ENCODE measurements at regions not wholly inside any gene's neighbourhood (a gene's known extent, or its start where the extent isn't known, plus 50 kb on each side); places are given as distances from the start of the nearest gene placed in this dataset.

DNA sequence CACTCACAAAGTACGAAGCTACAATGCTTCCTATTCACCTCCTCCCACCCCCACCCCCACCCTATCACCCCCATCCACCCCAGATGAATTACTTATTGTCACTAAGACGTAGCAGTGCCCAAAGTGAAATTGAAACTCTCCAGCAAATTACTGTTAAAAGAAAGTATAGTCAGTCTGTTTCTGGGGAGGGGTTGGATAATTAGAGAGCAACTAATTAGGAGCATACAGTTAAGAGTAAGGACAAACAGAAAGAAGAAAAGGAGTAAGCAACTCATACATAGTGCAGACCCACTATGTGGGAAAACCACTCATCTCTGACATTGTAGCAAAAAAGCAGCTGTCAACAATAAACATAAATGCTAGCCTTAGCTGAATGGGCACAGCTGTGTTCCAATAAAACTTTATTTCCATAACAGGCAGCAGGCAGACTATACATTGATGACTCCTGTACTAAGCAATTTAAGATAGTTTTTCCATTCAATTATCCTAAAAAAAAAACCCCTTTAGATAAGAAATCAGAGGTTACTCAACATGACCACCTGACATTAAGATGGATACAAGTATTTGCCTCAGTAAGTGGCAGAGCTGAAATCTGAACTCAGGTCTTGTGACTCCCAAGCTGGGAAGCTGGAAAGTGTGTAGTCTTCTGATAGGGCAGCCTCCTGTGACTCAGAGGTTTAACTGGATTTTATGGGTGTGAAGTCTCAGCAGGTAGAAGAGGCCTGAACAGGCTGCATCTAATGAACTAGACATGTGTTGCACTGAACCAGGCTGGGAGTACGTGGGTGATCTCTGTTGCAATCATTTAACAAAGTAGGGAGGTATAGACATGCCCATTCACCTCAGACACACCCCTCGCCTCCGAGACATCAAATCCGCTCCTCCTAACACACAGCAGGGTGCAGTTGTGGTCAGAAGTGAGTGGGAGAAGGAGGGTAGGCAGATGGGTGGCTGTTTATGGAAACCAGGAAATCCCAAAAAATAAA, 171.8 kb upstream of the KLF7 start:
- Histone ChIP-seq H3K79me1 (ENCODE audit: low read length) (no peaks in the 10 kb centered on the region), H4K8ac (ENCODE audit: low read depth, low read length) (no peak overlapping the region), H3K27ac (ENCODE audit: low read depth, low read length) (no peak overlapping the region), H2BK5ac (ENCODE audit: low read length) (peak overlapping the region; percentile 3), H3K4me2 (ENCODE audit: low read length) (no peak overlapping the region), H3K4me1 (ENCODE audit: control insufficient read depth, low read depth, low read length) (peaks cover 16% of the 10 kb centered on the region), H3K56ac (ENCODE audit: low read length) (no peak overlapping the region), H3K36me3 (ENCODE audit: control insufficient read depth, insufficient read depth, low read length) (no peaks in the 10 kb centered on the region), H3K18ac (ENCODE audit: low read length) (peak overlapping the region; percentile 94), H2AK5ac (ENCODE audit: low read length) (no peak overlapping the region), H3K9ac (ENCODE audit: low read length) (no peak overlapping the region), H2BK15ac (replicated peaks; ENCODE audit: low read depth) (peak overlapping the region; percentile 85), H3K4me3 (ENCODE audit: low read length) (no peak overlapping the region), H3K23ac (ENCODE audit: low read length) (no peak overlapping the region), H3K27me3 (ENCODE audit: insufficient read depth, low read length, poor library complexity) (no peaks in the 10 kb centered on the region), H2BK120ac (ENCODE audit: low read depth, low read length) (peak overlapping the region; percentile 61), H3K4ac (ENCODE audit: low read depth, low read length) (peak overlapping the region; percentile 4), H3K79me2 (ENCODE audit: control insufficient read depth, insufficient read depth, low read length) (no peaks in the 10 kb centered on the region), H4K5ac (ENCODE audit: low read length) (no peak overlapping the region)
- DNase-seq: peak; percentile 44
- WGBS (ENCODE audit: extremely low coverage, insufficient coverage, low lambda C conversion rate): no CpG with 5 or more reads among the region's 6 CpGs

DNA sequence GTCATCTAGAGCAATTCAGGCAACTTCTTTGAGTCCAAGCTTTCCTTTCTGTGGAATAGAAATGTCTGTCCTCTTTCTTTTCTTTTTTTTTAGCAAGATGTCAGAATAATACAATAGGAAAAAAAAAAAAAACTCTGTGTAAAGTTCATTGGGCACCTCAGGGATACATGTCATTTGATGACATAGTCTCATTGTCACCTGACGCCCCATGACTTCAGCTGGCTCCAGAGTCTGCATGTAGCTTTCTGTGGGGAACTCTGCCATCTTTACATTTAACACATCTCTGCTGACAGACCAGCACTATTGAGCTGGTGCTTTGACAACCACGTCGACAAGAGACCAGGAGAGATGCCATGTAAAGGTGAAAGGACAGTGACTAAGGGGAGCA, 172.5 kb upstream of the KLF7 start:
- H4K8ac ChIP-seq (ENCODE audit: low read depth, low read length): no peak overlapping the region
- H2BK5ac ChIP-seq (ENCODE audit: low read length): no peak overlapping the region
- no peak overlapping the region for H3K4me3 ChIP-seq (ENCODE audit: low read length)

DNA sequence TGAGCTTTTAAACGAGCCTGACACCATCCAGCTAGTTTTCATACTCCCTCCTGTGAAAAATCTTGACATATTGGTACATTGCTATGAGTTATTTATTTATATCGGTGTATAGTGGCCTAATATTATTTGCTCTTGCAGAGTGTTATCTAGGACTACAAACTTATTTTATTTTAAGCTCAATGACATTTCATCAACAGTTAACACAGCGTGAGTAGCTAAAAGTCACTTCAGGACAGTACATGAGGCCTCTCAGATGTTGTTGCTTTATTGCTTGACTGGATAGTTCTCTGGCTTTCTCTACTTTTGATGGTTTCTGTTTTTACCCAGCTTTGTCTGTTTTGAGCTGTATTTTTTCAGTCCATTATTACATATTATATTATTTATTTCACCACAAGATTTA, 172.9 kb upstream of the KLF7 start:
- Histone ChIP-seq H2AK5ac (ENCODE audit: low read length) (no peak overlapping the region), H3K27ac (ENCODE audit: low read depth, low read length) (no peak overlapping the region), H3K4ac (ENCODE audit: low read depth, low read length) (no peak overlapping the region), H3K79me1 (ENCODE audit: low read length) (no peaks in the 10 kb centered on the region), H2BK15ac (replicated peaks; ENCODE audit: low read depth) (peak overlapping the region; percentile 74), H3K18ac (ENCODE audit: low read length) (no peak overlapping the region), H3K56ac (ENCODE audit: low read length) (no peak overlapping the region), H3K4me2 (ENCODE audit: low read length) (no peak overlapping the region), H3K36me3 (ENCODE audit: control insufficient read depth, insufficient read depth, low read length) (no peaks in the 10 kb centered on the region), H3K4me3 (ENCODE audit: low read length) (no peak overlapping the region), H3K9ac (ENCODE audit: low read length) (no peak overlapping the region), H3K27me3 (ENCODE audit: insufficient read depth, low read length, poor library complexity) (no peaks in the 10 kb centered on the region), H2BK5ac (ENCODE audit: low read length) (no peak overlapping the region), H4K5ac (ENCODE audit: low read length) (no peak overlapping the region), H3K23ac (ENCODE audit: low read length) (no peak overlapping the region), H3K4me1 (ENCODE audit: control insufficient read depth, low read depth, low read length) (peaks cover 16% of the 10 kb centered on the region), H2BK120ac (ENCODE audit: low read depth, low read length) (no peak overlapping the region), H4K8ac (ENCODE audit: low read depth, low read length) (no peak overlapping the region), H3K79me2 (ENCODE audit: control insufficient read depth, insufficient read depth, low read length) (no peaks in the 10 kb centered on the region)
- DNase-seq: no peak
- no CpG with 5 or more reads among the region's 3 CpGs for WGBS (ENCODE audit: extremely low coverage, insufficient coverage, low lambda C conversion rate)

More for the DNA sequence above, 172.5 kb upstream of the KLF7 start:
- H2AK5ac ChIP-seq (ENCODE audit: low read length): no peak overlapping the region
- H4K5ac ChIP-seq (ENCODE audit: low read length): no peak overlapping the region
- no peaks in the 10 kb centered on the region for H3K36me3 ChIP-seq (ENCODE audit: control insufficient read depth, insufficient read depth, low read length)
- H2BK120ac ChIP-seq (ENCODE audit: low read depth, low read length): no peak overlapping the region
- no peaks in the 10 kb centered on the region for H3K79me2 ChIP-seq (ENCODE audit: control insufficient read depth, insufficient read depth, low read length)
- no peak overlapping the region for H3K27ac ChIP-seq (ENCODE audit: low read depth, low read length)
- WGBS (ENCODE audit: extremely low coverage, insufficient coverage, low lambda C conversion rate): no CpG with 5 or more reads among the region's 3 CpGs
- H3K4ac ChIP-seq (ENCODE audit: low read depth, low read length): no peak overlapping the region
- H3K27me3 ChIP-seq (ENCODE audit: insufficient read depth, low read length, poor library complexity): no peaks in the 10 kb centered on the region
- no peak overlapping the region for H2BK15ac ChIP-seq (replicated peaks; ENCODE audit: low read depth)
- H3K18ac ChIP-seq (ENCODE audit: low read length): no peak overlapping the region
- no peak overlapping the region for H3K9ac ChIP-seq (ENCODE audit: low read length)
- H3K56ac ChIP-seq (ENCODE audit: low read length): no peak overlapping the region
- H3K4me2 ChIP-seq (ENCODE audit: low read length): no peak overlapping the region
- no peak overlapping the region for H3K23ac ChIP-seq (ENCODE audit: low read length)
- peaks cover 16% of the 10 kb centered on the region for H3K4me1 ChIP-seq (ENCODE audit: control insufficient read depth, low read depth, low read length)
- no peaks in the 10 kb centered on the region for H3K79me1 ChIP-seq (ENCODE audit: low read length)
- DNase-seq: no peak

DNA sequence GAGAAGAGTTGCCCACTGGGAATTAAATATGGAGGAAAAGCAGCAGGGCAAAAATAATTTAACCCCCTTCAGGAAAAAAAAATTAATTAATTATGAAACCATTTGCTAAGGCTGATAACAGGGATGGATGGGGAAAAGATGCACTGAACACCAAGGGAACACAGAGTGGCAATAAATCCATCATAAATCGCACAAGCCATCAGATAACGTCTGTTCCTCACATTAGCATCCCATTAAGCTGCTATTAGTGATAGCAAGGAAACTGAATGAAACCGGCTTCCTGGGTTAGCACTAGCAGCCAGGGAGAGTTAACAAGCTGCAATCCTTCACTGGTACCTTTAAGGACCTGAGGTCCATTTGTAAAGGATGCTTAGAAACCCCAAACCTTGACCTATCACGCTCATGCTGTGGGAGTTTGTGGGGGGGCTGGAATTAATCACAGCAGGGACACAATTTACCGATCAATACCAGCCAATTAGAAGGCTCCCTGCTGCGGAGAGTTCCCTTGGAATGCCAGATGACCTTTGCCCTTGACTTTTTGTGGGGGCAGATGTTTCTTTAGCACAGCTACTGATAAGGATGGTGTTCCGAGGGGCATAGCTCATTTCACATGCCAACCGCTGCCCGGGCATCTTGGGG, 175.5 kb upstream of the KLF7 start:
- no CpG with 5 or more reads among the region's 9 CpGs for WGBS (ENCODE audit: extremely low coverage, insufficient coverage, low lambda C conversion rate)
- no peak overlapping the region for H4K8ac ChIP-seq (ENCODE audit: low read depth, low read length)
- H3K36me3 ChIP-seq (ENCODE audit: control insufficient read depth, insufficient read depth, low read length): no peaks in the 10 kb centered on the region

DNA sequence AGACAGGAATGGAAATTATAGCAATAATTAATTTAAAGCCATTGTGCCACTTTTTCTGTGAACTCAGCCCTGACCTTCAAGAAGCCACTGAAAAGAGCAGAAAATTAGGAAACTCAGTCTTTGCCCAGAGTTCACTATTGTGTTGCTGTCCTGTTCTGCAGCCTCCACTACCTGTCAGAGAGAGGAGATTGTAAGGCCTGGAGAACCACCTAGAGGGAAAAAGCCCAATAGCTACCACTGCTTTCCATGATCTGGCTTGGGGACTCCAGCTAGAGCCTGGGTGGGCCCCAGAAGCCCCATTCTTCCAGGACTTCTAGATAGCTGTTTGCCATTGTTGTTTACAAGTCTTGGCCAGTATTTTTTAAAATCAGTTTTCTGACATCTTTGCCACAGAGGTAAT, 176.1 kb upstream of the KLF7 start:
- H3K27ac ChIP-seq (ENCODE audit: low read depth, low read length): no peak overlapping the region
- DNase-seq: peak; percentile 82

More for the DNA sequence above, 175.5 kb upstream of the KLF7 start:
- H3K23ac ChIP-seq (ENCODE audit: low read length): no peak overlapping the region
- no peak overlapping the region for H4K5ac ChIP-seq (ENCODE audit: low read length)
- no peak overlapping the region for H2AK5ac ChIP-seq (ENCODE audit: low read length)
- no peaks in the 10 kb centered on the region for H3K79me2 ChIP-seq (ENCODE audit: control insufficient read depth, insufficient read depth, low read length)
- H2BK15ac ChIP-seq (replicated peaks; ENCODE audit: low read depth): no peak overlapping the region
- H3K4me1 ChIP-seq (ENCODE audit: control insufficient read depth, low read depth, low read length): peaks cover 4% of the 10 kb centered on the region
- no peak overlapping the region for H3K4me2 ChIP-seq (ENCODE audit: low read length)
- no peak for DNase-seq
- H3K79me1 ChIP-seq (ENCODE audit: low read length): no peaks in the 10 kb centered on the region
- H3K4ac ChIP-seq (ENCODE audit: low read depth, low read length): no peak overlapping the region
- no peak overlapping the region for H3K18ac ChIP-seq (ENCODE audit: low read length)
- no peak overlapping the region for H3K56ac ChIP-seq (ENCODE audit: low read length)
- no peaks in the 10 kb centered on the region for H3K27me3 ChIP-seq (ENCODE audit: insufficient read depth, low read length, poor library complexity)
- no peak overlapping the region for H2BK5ac ChIP-seq (ENCODE audit: low read length)
- H3K9ac ChIP-seq (ENCODE audit: low read length): no peak overlapping the region
- H3K4me3 ChIP-seq (ENCODE audit: low read length): no peak overlapping the region
- H3K27ac ChIP-seq (ENCODE audit: low read depth, low read length): no peak overlapping the region
- no peak overlapping the region for H2BK120ac ChIP-seq (ENCODE audit: low read depth, low read length)

More for the DNA sequence above, 176.1 kb upstream of the KLF7 start:
- Histone ChIP-seq H3K36me3 (ENCODE audit: control insufficient read depth, insufficient read depth, low read length) (no peaks in the 10 kb centered on the region), H3K27me3 (ENCODE audit: insufficient read depth, low read length, poor library complexity) (no peaks in the 10 kb centered on the region), H3K18ac (ENCODE audit: low read length) (no peak overlapping the region), H3K23ac (ENCODE audit: low read length) (no peak overlapping the region), H3K79me1 (ENCODE audit: low read length) (no peaks in the 10 kb centered on the region), H3K4me1 (ENCODE audit: control insufficient read depth, low read depth, low read length) (peaks cover 4% of the 10 kb centered on the region), H4K8ac (ENCODE audit: low read depth, low read length) (no peak overlapping the region), H4K5ac (ENCODE audit: low read length) (no peak overlapping the region), H2BK15ac (replicated peaks; ENCODE audit: low read depth) (no peak overlapping the region), H2BK120ac (ENCODE audit: low read depth, low read length) (no peak overlapping the region), H3K79me2 (ENCODE audit: control insufficient read depth, insufficient read depth, low read length) (no peaks in the 10 kb centered on the region), H3K9ac (ENCODE audit: low read length) (no peak overlapping the region), H2BK5ac (ENCODE audit: low read length) (no peak overlapping the region), H3K4me3 (ENCODE audit: low read length) (no peak overlapping the region), H2AK5ac (ENCODE audit: low read length) (no peak overlapping the region), H3K4me2 (ENCODE audit: low read length) (no peak overlapping the region), H3K56ac (ENCODE audit: low read length) (no peak overlapping the region), H3K4ac (ENCODE audit: low read depth, low read length) (no peak overlapping the region)

All from mesendoderm (in vitro differentiated cells).